Esophagus squamous epithelium (tissue), 5 donors: ENCODE measurements at regions not wholly inside any gene's neighbourhood (a gene's known extent, or its start where the extent isn't known, plus 50 kb on each side); places are given as distances from the start of the nearest gene placed in this dataset.

Source experiments
- DNase-seq: peaks from one replicate; lab custom pipeline; 2025; lab: John Stamatoyannopoulos, UW
- H3K27ac ChIP-seq, 4 donors: fragments of 200-600 bp; sonication (generic); one replicate each; pipeline ENCODE4 v1.5.1; 2016 to 2019; ENCODE audit warnings: mild to moderate bottlenecking in 1 of 4
- H3K27me3 ChIP-seq, 4 donors: fragments of 200-600 bp; sonication (generic); 1 replicate in 3 of 4; 2 replicates in 1 of 4; pipeline versions ENCODE4 v1.5.1 to v1.6.0; 2017 to 2021; ENCODE audit warnings: antibody characterized with exemption in 1 of 4
- H3K36me3 ChIP-seq, 3 donors: fragments of 200-600 bp; sonication (generic); one replicate each; pipeline ENCODE4 v1.5.1; 2016 to 2019
- H3K4me1 ChIP-seq, 3 donors: fragments of 200-600 bp; sonication (generic); one replicate each; pipeline ENCODE4 v1.5.1; 2017 to 2019
- H3K4me3 ChIP-seq, 4 donors: fragments of 200-600 bp; sonication (generic); 1 replicate in 3 of 4; 2 replicates in 1 of 4; pipeline ENCODE4 v1.5.1; 2016 to 2019; ENCODE audit warnings: mild to moderate bottlenecking in 2 of 4, moderate library complexity in 1 of 4
- H3K9me3 ChIP-seq, 3 donors: fragments of 200-600 bp; sonication (generic); one replicate each; pipeline ENCODE4 v1.5.1; 2016 to 2019
- POLR2A ChIP-seq, 4 donors: fragments of 450-650 bp; IDR thresholded peaks; one replicate each; pipeline ENCODE4 v1.6.1; 2017; ENCODE audit warnings: antibody characterized with exemption in 4 of 4, mild to moderate bottlenecking in 4 of 4, moderate library complexity in 3 of 4
- WGBS, 2 donors: methylation state at CpG; one replicate each; pipeline ENCODE4 v1.1.5; 2018; 5-methylcytosine and 5-hydroxymethylcytosine counted together
- intact Hi-C: fragments of 100-400 bp; cut with DNase I; formaldehyde crosslinking; loops from one replicate; pipeline ENCODE4 v1.15.0; 2022
- TF ChIP-seq, protein P1 (sequence below), 6 experiments: fragments of 450-650 bp in 4 of 6; fragments of 200-600 bp in 2 of 6; sonication (generic) in 2 of 6; IDR thresholded peaks; one replicate each; pipeline ENCODE4 v1.5.1; 2016 to 2019; ENCODE audit warnings: antibody characterized with exemption in 6 of 6, mild to moderate bottlenecking in 4 of 6, moderate library complexity in 4 of 6
- donor health status: DM: yes; HTN: yes; CAD: no.

- Histone ChIP-seq H3K4me1 (no peaks in the 10 kb centered on the region), H3K27ac (no peak overlapping the region), H3K4me3 (no peak overlapping the region), H3K27me3 (no peaks in the 10 kb centered on the region), H3K36me3 (no peaks in the 10 kb centered on the region), H3K9me3 (no peaks in the 10 kb centered on the region)
- no peak for DNase-seq
- intact Hi-C loops: no loop called here
- WGBS, 2 donors: 38 to 62% methylated on average over 2 of the region's 2 CpGs
- TF ChIP-seq, protein P1, sequence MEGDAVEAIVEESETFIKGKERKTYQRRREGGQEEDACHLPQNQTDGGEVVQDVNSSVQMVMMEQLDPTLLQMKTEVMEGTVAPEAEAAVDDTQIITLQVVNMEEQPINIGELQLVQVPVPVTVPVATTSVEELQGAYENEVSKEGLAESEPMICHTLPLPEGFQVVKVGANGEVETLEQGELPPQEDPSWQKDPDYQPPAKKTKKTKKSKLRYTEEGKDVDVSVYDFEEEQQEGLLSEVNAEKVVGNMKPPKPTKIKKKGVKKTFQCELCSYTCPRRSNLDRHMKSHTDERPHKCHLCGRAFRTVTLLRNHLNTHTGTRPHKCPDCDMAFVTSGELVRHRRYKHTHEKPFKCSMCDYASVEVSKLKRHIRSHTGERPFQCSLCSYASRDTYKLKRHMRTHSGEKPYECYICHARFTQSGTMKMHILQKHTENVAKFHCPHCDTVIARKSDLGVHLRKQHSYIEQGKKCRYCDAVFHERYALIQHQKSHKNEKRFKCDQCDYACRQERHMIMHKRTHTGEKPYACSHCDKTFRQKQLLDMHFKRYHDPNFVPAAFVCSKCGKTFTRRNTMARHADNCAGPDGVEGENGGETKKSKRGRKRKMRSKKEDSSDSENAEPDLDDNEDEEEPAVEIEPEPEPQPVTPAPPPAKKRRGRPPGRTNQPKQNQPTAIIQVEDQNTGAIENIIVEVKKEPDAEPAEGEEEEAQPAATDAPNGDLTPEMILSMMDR (IDR thresholded peaks at IDR 0.05): no peak
- TF ChIP-seq POLR2A (IDR thresholded peaks at IDR 0.05): no peak
Observed at GRCh38 chr14:26190646-26191045, 407.2 kb downstream of the NOVA1 start.

DNA sequence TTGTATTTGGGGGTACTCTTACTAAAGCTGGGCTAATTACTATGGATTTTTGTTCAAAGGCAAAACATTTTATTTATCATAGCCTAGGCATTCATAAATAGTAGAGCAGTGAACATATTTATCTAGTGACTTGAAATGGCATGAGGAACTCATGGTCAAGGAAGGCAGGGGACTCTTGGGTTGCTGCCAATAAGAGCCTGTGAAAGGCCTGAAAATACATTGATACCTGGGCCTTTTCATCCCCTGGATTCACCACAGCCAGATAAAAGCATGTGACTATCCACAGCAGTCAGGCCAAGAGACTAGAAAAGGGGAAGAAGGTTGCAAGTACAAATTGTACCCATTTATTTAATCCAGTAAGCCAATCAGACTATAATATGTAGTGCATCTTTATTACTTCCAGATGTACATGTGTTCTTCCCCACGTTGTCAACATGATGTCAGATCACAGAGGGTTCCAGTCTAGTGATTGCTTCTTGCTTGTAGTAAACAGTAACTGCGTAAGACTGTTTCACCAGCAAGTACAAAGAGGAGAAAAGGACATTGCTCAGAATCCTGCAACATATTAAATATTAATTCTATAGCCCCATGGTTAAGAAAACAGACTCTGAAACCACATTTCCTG lies 409.7 kb downstream of the NOVA1 start:
- H3K4me3 ChIP-seq: no peak overlapping the region
- no peaks in the 10 kb centered on the region for H3K4me1 ChIP-seq
- no peaks in the 10 kb centered on the region for H3K27me3 ChIP-seq
- intact Hi-C loops: no loop called here
- no peaks in the 10 kb centered on the region for H3K9me3 ChIP-seq
- TF ChIP-seq, protein P1 (IDR thresholded peaks at IDR 0.05): no peak
- no peak for TF ChIP-seq POLR2A (IDR thresholded peaks at IDR 0.05)
- DNase-seq: no peak
- H3K27ac ChIP-seq: no peak overlapping the region
- 61 to 62% methylated on average over 2 of the region's 2 CpGs for whole genome bisulfite sequencing, 2 donors
- no peaks in the 10 kb centered on the region for H3K36me3 ChIP-seq

DNA sequence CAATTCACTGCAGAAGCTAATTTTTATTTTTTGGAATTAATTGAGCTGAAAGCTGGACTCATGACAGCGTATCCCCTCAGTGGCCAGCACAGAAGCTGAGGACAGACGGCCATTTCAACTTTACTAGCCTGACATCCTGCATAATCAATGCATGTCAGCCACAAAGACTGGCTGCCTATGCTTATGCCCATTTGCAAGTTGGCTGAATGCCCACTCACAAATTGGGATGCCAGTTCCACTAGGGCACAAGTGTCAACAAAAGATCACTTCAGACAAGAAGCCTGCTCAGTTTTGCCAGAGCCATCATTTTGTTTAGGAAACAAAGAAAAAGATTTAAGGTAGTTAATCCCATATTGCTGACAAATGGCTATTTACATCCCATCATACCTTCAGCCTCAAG lies 417.6 kb downstream of the NOVA1 start:
- intact Hi-C loops: no loop called here
- TF ChIP-seq, protein P1 (IDR thresholded peaks at IDR 0.05): no peak
- no peak for TF ChIP-seq POLR2A (IDR thresholded peaks at IDR 0.05)
- WGBS, 2 donors: 59 to 80% methylated on average over 2 of the region's 2 CpGs
- Histone ChIP-seq H3K9me3 (no peaks in the 10 kb centered on the region), H3K27ac (no peak overlapping the region), H3K36me3 (no peaks in the 10 kb centered on the region), H3K4me1 (no peaks in the 10 kb centered on the region), H3K4me3 (no peak overlapping the region), H3K27me3 (no peaks in the 10 kb centered on the region)
- DNase-seq: no peak

DNA sequence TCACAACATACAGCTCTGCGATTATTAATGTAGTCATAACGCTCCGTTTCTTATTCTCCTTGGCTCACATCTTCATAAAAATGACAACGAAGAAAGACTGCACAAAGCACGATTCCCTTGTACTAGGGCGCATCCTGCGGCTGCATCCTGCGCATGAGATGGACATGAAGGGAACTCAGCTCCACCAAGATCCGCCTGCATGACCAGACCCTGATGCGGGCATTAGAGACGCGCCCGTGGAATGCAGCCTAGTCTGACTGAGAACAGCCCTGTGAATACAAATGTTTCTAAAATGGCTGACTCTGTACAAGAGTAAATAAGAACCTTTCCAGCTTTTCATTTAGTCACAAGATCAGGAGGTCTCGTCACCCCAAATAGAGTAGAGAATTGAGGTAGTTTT lies 422.2 kb downstream of the NOVA1 start:
- Histone ChIP-seq H3K4me3 (no peak overlapping the region), H3K27me3 (no peaks in the 10 kb centered on the region), H3K36me3 (no peaks in the 10 kb centered on the region), H3K9me3 (no peaks in the 10 kb centered on the region), H3K27ac (no peak overlapping the region), H3K4me1 (no peaks in the 10 kb centered on the region)
- DNase-seq: no peak
- 89 to 91% methylated on average over 8 to 14 of the region's 14 CpGs for WGBS, 2 donors
- intact Hi-C loops: no loop called here
- TF ChIP-seq, protein P1 (IDR thresholded peaks at IDR 0.05): no peak
- TF ChIP-seq POLR2A (IDR thresholded peaks at IDR 0.05): no peak

DNA sequence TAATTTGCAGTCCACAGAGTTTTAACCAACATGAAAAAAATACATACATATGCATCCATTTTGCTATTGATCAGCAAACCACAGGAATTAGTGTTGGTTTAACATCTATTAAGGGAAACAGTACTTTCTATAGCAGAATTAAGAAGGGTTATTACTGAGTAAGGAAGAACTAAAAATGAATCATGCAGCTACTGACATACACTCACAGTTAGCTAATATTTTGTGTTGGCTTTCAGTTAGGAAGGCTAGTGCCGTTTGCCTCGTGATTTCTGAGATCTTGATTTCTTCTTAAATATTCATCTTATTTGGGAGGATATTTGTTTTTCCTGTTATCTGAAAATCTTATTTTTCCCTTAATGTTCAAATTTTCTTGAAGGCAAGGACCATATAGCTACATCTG lies 423.4 kb downstream of the NOVA1 start:
- H3K27me3 ChIP-seq: no peaks in the 10 kb centered on the region
- DNase-seq: no peak
- H3K4me3 ChIP-seq: no peak overlapping the region
- no peaks in the 10 kb centered on the region for H3K4me1 ChIP-seq
- H3K36me3 ChIP-seq: no peaks in the 10 kb centered on the region
- intact Hi-C loops: no loop called here
- TF ChIP-seq POLR2A (IDR thresholded peaks at IDR 0.05): no peak
- TF ChIP-seq, protein P1 (IDR thresholded peaks at IDR 0.05): no peak
- WGBS, 2 donors: 50 to 54% methylated on average over 2 of the region's 2 CpGs
- H3K9me3 ChIP-seq: no peaks in the 10 kb centered on the region
- no peak overlapping the region for H3K27ac ChIP-seq
